ENCODE measurements at regions not wholly inside any gene's neighbourhood (a gene's known extent, or its start where the extent isn't known, plus 50 kb on each side); places are given as distances from the start of the nearest gene placed in this dataset.

DNA sequence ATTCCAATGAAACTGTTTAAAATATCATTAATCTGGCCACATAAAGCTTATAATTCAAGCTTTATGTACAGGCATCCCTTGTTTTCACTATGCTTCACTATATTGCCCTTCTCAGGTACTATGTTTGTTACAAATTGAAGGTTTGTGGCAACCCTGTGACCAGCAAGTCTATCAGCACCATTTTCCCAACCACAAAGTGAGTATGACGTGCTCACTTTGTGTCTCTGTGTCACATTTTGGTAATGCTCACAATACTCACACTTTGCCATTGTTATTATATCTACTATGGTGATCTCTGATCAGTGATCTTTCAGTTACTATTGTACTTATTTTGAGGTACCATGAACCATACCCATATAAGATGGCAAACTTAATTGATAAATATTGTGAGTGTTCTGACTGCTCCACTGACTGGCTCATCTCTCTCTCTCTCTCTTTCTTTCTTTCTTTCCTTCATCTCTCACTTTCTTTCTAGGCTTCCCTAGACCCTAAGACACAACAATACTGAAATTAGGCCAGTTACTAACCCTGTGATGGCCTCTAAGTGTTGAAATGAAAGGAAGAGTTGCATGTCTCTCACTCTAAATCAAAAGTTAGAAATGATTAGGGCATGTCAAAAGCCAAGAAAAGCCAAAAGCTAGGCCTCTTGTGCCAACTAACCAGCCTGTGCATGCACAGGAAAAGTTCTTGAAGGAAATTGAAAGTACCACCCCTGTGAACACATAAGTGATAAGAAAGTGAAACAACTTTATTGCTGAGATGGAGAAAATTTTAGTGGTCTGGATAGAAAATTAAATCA, 227.9 kb downstream of the BCAS1 start:
- TF ChIP-seq, protein P1, sequence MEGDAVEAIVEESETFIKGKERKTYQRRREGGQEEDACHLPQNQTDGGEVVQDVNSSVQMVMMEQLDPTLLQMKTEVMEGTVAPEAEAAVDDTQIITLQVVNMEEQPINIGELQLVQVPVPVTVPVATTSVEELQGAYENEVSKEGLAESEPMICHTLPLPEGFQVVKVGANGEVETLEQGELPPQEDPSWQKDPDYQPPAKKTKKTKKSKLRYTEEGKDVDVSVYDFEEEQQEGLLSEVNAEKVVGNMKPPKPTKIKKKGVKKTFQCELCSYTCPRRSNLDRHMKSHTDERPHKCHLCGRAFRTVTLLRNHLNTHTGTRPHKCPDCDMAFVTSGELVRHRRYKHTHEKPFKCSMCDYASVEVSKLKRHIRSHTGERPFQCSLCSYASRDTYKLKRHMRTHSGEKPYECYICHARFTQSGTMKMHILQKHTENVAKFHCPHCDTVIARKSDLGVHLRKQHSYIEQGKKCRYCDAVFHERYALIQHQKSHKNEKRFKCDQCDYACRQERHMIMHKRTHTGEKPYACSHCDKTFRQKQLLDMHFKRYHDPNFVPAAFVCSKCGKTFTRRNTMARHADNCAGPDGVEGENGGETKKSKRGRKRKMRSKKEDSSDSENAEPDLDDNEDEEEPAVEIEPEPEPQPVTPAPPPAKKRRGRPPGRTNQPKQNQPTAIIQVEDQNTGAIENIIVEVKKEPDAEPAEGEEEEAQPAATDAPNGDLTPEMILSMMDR (IDR thresholded peaks at IDR 0.05) = no peak
- TF ChIP-seq POLR2A (IDR thresholded peaks at IDR 0.05) = no peak

All from body of pancreas (tissue), 4 donors.